GM21526 (cell line): ENCODE measurements at regions not wholly inside any gene's neighbourhood (a gene's known extent, or its start where the extent isn't known, plus 50 kb on each side); places are given as distances from the start of the nearest gene placed in this dataset.
"Not testable (repeated sequence)": the region's sequence is repeated elsewhere in the genome, so short reads cannot be mapped to it uniquely, and the experiment has no call there.

ENCODE experiments used
- ATAC-seq: cut with Tn5 transposase; IDR thresholded peaks from one replicate; pipeline ENCODE4 v1.9.1; 2021; ENCODE audit warnings: moderate library complexity; ENCODE audit not compliant: unreplicated experiment, low FRiP score

DNA sequence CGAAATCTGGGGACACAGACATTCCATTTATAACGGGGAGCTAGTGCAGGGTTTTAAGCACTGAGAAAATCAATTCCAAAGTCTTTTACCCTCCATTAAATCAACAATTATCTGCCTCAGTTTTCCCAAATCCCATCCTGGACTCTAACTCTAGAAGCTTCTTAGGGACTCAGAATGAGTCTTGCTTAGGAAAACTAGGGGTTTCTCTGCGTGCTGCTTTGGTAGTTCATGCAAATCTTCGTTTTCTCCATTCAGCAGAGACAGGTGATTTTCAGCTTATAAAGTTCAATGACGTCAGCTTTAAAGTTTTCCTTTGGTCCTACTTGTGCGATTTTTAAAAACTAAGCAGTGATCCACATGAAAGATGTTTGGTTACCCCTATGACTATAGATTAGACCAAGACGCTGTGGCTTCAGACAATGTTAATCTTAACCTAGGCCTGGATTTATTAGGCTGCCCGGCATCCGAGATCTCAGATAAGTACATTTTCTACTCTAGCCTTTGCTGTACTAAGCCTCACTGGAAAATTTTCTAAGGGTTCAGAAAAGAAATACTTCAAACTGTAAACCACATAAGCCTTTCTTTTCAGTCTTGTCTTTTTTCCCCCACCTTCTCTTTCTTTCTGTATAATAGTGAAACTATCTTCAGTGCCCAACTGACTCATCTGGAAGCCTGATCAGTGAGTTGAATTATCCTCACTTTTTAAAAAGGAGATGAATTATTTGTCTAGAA lies 121.4 kb upstream of the GATB start:
- peak; percentile 61 for ATAC-seq

GRCh38 chr4:151879705-151880445 lies 119.1 kb upstream of the GATB start:
- ATAC-seq = no peak

- ATAC-seq = no peak
Observed at GRCh38 chr4:151876381-151876988, 115.7 kb upstream of the GATB start.

GRCh38 chr4:151874328-151874727 lies 113.5 kb upstream of the GATB start:
- no peak for ATAC-seq

DNA sequence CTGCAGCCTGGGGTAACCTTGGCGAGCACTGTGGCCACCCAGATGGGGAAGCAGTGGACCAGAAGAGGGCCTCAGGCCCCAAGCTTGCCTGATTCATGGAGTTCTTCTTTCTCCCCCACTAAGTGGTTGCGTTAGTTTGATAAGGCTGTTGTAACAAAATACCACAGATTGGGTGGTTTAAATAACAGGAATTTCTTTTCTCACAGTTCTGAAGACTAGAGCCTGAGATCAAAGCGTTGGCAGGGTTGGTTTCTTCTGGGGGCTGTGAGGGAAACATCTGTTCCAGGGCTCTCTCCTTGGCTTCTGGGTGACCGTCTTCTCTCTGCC lies 105.7 kb upstream of the GATB start:
- no peak for ATAC-seq

GRCh38 chr4:151865744-151866591 lies 105.2 kb upstream of the GATB start:
- ATAC-seq = no peak

DNA sequence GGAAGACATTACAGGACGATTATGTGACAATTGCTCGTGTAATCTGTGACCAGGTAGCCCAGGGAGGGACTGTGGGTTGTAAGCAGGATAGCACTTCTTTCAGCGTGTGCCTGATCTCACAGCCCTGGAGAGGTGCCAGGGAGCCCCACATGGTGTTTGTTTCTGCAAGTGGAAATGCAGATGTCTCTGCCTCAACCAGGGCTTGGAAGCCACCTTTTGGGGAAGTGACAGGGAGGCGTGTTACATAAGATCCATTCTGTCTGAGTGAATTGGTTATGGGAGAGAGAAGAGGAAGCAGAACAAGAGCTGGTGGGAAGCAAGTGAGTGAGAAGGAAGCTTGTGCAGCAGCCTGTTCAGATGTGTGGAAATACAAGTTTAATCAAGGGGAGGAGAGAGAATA lies 104.5 kb upstream of the GATB start:
- no peak for ATAC-seq

DNA sequence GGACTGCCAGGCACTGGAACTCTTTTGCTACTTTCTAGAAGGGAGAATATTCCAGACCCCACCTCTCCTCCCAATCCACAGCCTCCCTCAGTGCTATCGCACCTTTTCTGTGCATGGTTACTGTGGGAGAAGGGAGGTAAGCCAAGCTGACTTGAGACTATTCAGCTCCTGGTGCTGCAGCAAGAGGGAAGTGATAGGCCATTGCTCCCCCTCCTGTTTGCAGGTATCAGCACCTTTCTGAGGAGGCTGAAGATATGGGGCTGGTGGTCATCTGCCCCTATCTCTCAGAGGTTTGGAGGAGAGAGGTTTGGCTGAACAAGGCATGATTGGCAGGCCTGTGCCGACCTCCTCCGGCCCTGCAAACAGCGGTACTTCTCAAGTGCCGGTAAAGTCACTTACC lies 103.3 kb upstream of the GATB start:
- ATAC-seq = no peak

- ATAC-seq = no peak
Observed at GRCh38 chr4:151862766-151863165, 102.0 kb upstream of the GATB start.

DNA sequence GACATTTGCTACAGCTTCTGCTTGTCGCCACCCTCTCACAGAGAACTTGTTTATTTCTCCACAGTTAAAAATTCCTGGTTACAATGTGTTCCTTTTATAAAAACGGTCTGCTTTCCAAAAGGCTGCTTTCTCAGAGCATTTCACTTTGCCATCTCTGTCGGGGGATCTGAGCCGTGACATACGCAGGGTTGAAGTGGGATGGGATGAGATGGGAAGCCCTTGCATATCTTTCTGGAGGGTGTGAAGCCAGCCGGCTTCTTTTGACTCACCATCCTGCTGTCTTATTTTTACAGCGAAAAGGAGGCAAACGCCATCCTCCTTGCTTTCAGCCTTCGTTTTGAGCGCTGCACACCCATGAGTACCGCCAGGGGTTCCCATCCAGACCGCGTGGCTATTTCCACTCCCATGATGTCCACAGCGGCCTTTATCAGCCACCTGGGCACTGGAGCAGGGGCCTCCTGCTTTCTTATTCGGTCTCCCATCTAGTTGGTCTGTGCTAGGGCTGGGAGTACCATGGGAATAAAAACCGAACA lies 99.8 kb upstream of the GATB start:
- ATAC-seq = no peak

DNA sequence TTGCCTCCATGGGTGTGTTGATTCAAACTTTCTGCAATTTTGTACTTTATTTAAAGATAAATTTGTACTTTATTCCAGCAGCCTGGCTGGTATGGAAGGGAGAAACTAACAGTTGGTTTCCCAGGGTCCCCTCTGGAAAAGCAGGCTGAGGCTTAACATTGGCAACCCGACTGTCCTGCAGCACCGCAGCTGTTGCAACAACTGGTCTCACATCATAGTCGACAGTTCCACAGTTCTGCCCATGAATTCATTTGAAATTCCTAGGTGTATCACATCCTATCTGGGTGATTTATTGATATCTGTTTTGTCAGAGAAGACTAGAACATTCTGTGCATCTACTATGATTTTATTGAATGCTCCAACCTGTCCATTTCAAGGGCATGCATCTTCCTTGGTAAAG lies 98.8 kb upstream of the GATB start:
- ATAC-seq = no peak

DNA sequence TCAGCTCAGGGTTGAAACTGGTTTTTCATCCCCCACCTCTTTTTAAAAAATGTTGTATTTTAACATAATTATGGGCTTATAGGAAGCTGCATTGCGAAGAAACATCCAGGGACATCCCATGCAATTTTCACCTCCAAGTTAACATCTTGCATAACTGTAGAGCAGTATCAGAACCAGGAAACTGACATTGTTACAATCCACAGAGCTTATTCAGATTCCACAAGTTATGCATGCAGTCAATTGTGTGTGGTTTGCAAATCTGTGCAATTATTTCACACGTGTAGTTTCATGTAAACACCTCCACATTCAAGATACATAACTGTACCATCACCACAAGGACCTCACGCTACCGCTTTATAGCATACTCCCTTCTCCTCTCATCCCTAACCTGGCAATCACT lies 97.5 kb upstream of the GATB start:
- ATAC-seq = no peak

GRCh38 chr4:151857368-151857767 lies 96.6 kb upstream of the GATB start:
- ATAC-seq = no peak

- ATAC-seq = no peak
Observed at GRCh38 chr4:151855747-151856146, 94.9 kb upstream of the GATB start.

GRCh38 chr4:151854731-151855130 lies 93.9 kb upstream of the GATB start:
- ATAC-seq = no peak

GRCh38 chr4:151853034-151853433 lies 92.2 kb upstream of the GATB start:
- ATAC-seq = no peak

- no peak for ATAC-seq
Observed at GRCh38 chr4:151852202-151852601, 91.4 kb upstream of the GATB start.

DNA sequence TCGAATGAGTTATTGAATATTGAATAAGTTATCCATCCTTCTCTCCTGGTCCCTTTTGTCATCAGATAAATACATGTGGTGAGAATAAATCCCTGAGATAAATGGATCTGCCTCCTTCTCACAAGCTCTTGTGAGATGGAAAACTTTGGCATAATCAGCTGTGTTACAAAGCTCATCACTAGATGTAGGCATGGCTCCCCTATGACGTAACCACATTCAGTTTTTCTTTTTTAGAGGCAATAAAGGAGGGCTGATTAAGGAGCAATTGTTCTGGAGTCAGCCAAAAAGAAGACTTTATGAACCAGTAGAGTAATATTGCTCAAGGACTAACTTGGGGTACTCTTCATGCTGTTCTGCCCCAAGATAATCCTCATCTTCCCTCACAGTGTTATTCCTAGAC lies 90.5 kb upstream of the GATB start:
- no peak for ATAC-seq

DNA sequence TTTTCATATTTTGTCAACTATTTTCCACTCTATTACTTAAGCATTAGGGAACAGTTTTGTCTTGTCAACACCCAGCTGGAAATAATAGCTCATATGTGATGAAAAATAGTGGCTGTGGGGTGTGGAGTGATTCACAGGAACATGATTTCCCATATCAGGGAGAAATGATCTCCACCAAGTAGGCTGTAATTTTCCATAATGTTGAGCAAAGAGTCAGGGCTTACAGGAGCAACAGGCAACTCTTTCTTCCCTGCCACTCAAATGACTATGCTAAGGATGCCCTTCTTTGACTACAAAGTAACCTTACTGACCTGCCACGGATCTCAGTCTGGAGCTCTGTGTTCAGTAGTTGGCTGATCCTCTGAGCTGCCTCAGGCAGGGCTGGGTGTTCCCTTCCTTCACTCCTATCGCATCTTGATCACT lies 90.0 kb upstream of the GATB start:
- ATAC-seq = no peak

- not testable (repeated sequence) for ATAC-seq
Observed at GRCh38 chr4:151845551-151845950, 84.7 kb upstream of the GATB start.
